Limb (tissue), 2 donors: ENCODE measurements at regions not wholly inside any gene's neighbourhood (a gene's known extent, or its start where the extent isn't known, plus 50 kb on each side); places are given as distances from the start of the nearest gene placed in this dataset.

Experiments
- DNase-seq, 2 donors: peaks; one replicate each; pipeline ENCODE4 v3.0.0-alpha.2; 2016; ENCODE audit errors: extremely low spot score in 2 of 2

GRCh38 chr9:96040591-96041461, 165.3 kb downstream of the ERCC6L2 start:
- no peak for DNase-seq

DNA sequence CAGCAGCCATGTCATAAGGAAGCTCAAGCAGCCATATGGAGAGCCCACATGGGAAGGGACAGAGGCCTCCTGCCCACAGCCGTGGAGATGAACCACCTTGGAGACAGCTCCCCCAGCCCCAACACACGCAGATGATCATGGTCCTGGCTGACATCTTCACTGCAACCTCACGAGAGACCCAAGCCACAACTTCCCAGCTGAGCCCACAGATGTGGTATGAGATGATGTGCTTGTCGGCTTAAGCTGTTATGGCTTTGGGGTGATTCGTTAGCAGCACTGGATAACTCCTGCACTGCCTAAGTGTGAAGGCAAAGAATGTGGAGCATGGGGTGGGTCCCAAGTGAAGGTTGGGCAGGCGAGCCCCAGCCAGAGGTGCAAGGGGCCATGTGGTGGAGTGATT, 163.4 kb downstream of the ERCC6L2 start:
- no peak for DNase-seq

DNA sequence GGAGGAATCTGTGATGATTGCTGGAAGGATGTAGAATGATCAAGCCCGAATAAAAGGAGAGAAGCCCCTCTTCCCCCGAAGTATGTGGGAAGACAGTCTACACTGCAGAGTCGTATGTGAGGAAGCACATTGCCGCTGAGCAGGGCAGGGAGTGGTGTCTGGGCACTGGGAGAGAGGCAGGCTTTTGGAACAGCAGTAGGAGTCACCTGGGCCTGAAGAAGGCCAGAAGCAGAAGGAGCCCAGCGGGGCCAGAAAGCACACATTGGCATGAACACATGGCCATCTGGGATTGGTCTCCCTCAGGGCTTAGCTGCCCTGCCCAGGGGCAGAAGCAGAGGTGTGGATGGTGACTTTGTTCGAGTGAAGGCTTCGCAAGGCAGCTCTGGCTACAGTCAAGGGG, 162.8 kb downstream of the ERCC6L2 start:
- no peak for DNase-seq

DNA sequence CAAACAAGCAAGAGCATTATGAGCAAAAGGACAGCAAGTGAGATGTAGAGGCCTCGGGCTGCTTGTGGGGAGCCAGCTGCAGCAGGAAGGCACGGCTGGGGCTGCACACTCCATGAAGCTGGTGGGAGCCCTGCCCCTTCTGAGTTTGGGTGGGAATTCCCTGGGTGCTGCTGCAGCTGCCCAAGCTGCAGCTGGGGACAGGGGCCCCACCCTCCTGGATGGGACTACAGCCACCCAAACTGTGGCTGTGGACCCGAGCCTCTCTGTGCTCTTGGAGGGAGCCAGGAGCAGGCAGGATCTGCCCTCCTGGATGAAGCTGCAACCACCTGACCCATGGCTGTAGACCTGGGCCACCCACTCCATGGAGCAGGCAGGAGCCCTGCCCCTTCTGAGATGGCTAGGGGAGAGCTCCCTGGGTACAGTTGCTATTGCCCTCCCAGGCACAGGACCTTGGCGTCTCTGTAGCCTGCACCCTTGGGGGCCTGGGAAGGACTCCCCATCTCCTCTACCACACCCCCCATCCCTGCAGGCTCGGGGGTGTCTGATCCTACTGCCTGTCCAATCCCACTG, 159.1 kb downstream of the ERCC6L2 start:
- no peak for DNase-seq

- DNase-seq, result peak in 1 of 2 donors; percentile 42
Measured at GRCh38 chr9:96033896-96034295, 158.4 kb downstream of the ERCC6L2 start.

DNA sequence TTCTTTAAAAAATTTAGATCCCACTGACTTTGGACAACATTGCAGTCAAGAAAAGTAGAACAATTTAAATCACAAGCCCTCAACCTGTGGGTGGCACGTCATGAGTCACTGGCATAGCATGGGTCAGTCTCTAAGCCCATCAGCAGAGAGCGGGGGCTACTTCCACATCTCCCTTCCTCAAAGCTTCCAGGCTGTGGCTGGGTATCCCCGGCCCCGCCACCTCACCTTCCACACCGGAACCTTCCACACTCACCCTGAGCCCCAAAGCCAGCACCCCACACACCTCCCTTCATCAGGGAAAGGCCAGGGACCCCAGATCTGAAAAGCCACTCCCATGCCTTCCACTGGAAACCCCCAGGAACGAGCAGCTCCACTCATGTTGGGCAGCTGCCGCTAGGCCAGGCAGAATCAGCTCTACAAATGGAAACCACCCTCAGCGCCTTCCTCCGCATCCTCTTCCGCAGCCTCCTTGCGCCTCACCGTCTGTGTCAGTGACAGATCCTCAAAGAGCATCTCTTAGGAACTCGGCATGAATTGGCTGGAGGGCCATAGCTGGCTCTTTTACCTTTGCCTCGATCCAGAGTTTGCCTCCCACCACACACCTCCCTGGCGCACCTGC, 156.5 kb downstream of the ERCC6L2 start:
- no peak for DNase-seq

- peak; percentile 57 to 82 for DNase-seq
Measured at GRCh38 chr9:96031366-96031824, 155.9 kb downstream of the ERCC6L2 start.

- peak in 1 of 2 donors; percentile 9 for DNase-seq
Measured at GRCh38 chr9:96029722-96030530, 154.4 kb downstream of the ERCC6L2 start.

DNA sequence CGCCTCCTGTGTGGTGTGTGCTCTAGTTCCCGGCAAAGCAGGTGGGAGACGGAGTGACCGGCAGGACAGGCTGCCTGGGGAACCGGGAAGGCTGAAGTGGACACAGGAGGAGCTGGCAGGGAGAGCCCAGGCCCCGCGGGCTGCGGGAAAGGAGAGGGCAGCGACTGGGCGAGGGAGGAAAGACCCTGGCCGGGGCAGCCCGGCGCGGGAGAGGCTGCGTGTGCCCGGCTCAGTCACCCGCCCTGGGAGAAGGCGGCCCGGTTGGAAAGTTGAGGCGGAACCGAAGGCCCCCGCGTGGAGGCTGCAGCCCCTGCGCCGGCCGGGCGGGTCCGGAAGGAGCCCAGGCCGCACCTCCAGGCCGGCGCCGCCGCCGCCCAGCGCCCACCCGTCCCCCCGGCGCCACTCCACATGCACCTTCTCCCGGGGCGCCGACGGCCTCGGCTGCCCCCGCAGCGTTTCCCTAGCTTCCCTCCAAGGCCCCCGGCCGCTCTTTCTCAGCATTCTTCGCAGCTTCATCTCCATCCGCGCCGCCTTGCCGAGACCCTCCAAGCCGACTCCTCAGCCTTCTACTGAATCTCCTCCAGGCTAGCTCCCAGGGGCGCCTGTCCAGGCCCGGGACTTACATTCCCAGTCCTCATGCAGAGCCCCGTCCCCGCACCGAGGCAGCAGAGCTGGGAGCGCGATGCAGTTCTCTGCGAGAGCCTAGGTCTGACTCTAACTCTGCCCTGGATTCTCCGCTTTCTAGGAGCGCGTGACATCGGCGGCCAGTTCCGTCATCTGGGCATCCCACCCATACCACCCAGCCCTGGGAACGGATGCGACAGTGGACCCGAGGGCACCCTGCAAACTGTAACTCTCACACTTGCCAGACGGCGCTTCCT, 152.0 kb downstream of the ERCC6L2 start:
- DNase-seq, result peak in 1 of 2 donors; percentile 61

GRCh38 chr9:96026655-96027213, 151.2 kb downstream of the ERCC6L2 start:
- no peak for DNase-seq

DNA sequence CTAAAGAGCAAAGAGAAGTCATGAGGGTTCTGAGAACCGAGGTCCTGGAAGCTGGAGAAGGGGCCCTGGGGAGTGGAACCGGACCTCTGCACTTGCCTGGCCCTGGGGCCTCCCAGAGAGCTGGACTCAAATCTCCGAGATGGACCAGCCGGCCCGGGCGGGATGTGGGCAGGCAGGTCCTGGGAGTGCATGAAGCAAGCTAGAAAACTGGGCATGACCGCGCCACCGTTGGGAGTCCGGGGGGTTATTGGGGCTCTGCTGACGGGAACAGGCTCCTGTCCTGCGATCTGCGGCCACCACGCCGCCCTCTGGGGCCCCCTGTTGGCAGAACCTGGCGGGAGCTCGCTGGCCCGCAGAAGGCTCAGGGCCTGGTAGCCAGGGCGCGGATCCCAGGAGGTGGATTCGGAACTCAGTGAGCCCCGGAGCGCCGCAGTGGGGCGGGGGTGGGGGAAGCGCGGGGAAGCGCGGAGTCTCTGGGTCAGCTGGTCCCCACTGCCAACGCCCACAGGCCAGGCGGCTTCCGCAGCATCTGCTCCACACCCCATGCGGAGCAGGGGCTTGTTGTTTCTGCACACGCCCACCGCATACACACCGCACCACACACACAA, 150.6 kb downstream of the ERCC6L2 start:
- DNase-seq, result peak in 1 of 2 donors; percentile 57

- DNase-seq, result no peak
Measured at GRCh38 chr9:96023486-96023885, 148.0 kb downstream of the ERCC6L2 start.

DNA sequence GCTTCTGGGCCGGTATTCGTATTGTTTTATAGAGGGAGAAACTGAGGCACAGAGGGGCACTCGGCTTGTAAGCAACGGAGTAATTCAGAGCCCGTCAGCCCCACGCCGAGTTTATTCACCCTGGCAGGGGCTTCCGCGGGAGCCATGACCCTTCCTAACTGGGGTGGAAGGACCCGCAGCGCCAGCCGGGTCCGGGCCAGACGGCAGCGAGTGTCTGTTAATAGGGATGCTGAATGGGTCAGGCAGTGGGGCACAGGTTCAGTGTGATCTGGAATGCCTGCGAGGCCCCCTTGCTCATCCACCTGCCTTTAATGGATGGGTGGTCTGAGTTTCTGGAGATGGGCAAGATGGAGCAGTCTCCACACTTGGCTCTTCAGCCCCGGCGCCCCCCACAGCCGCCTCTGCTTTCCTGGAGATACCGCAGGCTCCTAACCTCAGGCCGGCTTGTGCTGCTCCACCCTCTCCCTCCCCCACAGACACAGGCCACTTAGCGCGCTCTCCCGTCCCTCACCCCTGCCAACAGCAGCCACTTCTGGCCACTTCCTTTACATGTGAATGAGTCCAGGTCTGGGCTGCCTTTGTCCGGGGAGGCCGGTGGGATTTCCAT, 147.1 kb downstream of the ERCC6L2 start:
- peak in 1 of 2 donors; percentile 54 for DNase-seq

- DNase-seq, result peak in 1 of 2 donors; percentile 65
Measured at GRCh38 chr9:96021551-96022444, 146.3 kb downstream of the ERCC6L2 start.

- DNase-seq, result peak; percentile 7 to 67
Measured at GRCh38 chr9:96020792-96021550, 145.5 kb downstream of the ERCC6L2 start.

DNA sequence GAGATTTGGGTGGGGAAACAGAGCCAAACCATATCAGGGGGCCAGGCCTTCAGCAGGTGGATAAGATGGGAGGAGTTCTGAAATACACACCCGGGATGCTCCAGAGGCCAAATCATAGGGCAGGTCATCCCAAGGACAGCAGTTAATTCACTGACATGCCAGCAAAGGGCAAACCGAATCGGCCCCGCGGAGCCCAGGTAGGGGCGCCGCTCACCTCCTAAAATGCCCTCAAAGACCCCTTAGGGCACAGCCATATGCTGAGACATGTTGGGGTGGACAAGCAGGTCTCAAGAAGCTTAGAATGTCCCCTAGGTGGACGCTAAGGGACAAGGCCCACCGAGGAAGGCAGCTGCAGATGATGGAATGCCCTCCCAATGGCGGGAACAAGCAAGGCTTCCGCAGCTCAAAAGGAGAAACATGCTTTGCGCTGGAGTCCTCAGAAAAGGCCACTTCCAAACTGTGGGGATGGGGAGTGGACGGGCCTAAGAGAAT, 144.9 kb downstream of the ERCC6L2 start:
- no peak for DNase-seq
